ENCODE measurements at regions not wholly inside any gene's neighbourhood (a gene's known extent, or its start where the extent isn't known, plus 50 kb on each side); places are given as distances from the start of the nearest gene placed in this dataset.

DNA sequence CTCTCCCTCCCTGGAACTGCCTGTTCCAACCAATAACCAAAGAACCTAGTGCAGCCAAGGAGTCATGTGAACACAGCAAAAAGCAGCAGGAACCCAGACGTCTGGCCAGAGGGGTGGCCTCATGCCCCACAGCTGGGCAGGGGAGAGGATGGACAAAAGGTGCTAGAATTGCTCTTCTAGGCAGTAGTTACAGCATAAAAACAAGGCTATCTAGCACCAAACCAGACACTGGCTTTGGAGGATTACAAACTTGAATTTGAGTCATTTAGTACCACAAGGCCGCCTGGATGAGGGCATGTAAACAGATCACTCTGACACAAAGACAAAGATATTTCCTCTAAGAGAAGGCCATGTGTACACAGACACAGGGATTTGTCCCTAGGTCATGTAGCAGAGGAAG, 423.3 kb upstream of the MAF start:
- no peak for TF ChIP-seq RARB (CRISPR knock-in tag; IDR thresholded peaks at IDR 0.05)
- no peak for TF ChIP-seq CSDC2 (CRISPR knock-in tag; IDR thresholded peaks at IDR 0.05)
- TF ChIP-seq TCF4 (CRISPR knock-in tag; IDR thresholded peaks at IDR 0.05; ENCODE audit: borderline replicate concordance) = no peak
- TF ChIP-seq ESRRG (CRISPR knock-in tag; IDR thresholded peaks at IDR 0.05) = no peak
- TF ChIP-seq ARNTL (CRISPR knock-in tag; IDR thresholded peaks at IDR 0.05; ENCODE audit: borderline replicate concordance, low read depth) = no peak
- TF ChIP-seq ZFP30 (CRISPR knock-in tag; IDR thresholded peaks at IDR 0.05) = no peak
- TF ChIP-seq ISL1 (CRISPR knock-in tag; IDR thresholded peaks at IDR 0.05) = no peak
- no peak for TF ChIP-seq GLIS3 (CRISPR knock-in tag; IDR thresholded peaks at IDR 0.05)
- TF ChIP-seq ZNF70 (CRISPR knock-in tag; IDR thresholded peaks at IDR 0.05) = no peak
- TF ChIP-seq, protein P1, sequence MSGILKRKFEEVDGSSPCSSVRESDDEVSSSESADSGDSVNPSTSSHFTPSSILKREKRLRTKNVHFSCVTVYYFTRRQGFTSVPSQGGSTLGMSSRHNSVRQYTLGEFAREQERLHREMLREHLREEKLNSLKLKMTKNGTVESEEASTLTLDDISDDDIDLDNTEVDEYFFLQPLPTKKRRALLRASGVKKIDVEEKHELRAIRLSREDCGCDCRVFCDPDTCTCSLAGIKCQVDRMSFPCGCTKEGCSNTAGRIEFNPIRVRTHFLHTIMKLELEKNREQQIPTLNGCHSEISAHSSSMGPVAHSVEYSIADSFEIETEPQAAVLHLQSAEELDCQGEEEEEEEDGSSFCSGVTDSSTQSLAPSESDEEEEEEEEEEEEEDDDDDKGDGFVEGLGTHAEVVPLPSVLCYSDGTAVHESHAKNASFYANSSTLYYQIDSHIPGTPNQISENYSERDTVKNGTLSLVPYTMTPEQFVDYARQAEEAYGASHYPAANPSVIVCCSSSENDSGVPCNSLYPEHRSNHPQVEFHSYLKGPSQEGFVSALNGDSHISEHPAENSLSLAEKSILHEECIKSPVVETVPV (CRISPR knock-in tag; IDR thresholded peaks at IDR 0.05) = no peak
- TF ChIP-seq PPARA (CRISPR knock-in tag; IDR thresholded peaks at IDR 0.05; ENCODE audit: borderline replicate concordance) = no peak
- ATAC-seq = no peak

DNA sequence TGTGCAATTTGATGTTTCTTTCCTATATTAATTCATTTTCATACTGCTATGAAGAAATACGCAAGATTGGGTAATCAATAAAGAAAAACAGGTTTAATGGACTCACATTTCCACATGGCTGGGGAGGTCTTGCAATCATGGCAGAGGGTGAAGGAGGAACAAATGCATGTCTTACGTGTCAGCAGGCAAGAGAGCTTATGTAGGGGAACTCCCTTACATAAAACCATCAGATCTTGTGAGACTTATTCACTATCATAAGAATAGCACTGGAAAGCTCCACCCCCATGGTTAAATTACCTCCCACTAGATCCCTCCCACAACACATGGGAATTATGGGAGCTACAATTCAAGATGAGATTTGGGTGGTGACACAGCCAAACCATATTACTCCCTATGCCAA, 418.9 kb upstream of the MAF start:
- ATAC-seq = no peak
- TF ChIP-seq, protein P1 (CRISPR knock-in tag; IDR thresholded peaks at IDR 0.05) = no peak

DNA sequence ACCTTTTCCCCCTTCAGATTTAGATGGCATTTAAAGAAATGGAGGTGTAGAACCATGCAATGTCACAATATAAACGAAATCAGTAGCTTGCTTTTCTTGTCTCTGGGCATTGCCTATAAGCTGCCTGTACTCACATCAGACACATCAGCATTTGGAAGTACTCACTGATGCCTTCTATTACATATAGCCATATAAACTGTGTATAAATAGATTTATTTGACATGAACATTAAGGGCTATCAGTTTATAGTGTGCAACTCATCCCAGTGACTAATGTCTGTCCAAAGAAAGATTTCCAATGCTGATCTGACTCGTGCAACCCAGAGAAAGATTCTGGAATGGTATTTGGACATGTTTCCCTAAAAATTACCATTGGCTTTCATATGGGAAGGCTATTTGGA, 417.9 kb upstream of the MAF start:
- TF ChIP-seq, protein P1 (CRISPR knock-in tag; IDR thresholded peaks at IDR 0.05) = no peak
- TF ChIP-seq GLIS3 (CRISPR knock-in tag; IDR thresholded peaks at IDR 0.05) = no peak
- TF ChIP-seq, protein P2, sequence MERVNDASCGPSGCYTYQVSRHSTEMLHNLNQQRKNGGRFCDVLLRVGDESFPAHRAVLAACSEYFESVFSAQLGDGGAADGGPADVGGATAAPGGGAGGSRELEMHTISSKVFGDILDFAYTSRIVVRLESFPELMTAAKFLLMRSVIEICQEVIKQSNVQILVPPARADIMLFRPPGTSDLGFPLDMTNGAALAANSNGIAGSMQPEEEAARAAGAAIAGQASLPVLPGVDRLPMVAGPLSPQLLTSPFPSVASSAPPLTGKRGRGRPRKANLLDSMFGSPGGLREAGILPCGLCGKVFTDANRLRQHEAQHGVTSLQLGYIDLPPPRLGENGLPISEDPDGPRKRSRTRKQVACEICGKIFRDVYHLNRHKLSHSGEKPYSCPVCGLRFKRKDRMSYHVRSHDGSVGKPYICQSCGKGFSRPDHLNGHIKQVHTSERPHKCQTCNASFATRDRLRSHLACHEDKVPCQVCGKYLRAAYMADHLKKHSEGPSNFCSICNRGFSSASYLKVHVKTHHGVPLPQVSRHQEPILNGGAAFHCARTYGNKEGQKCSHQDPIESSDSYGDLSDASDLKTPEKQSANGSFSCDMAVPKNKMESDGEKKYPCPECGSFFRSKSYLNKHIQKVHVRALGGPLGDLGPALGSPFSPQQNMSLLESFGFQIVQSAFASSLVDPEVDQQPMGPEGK (CRISPR knock-in tag; IDR thresholded peaks at IDR 0.05; ENCODE audit: borderline replicate concordance) = no peak
- TF ChIP-seq ESRRG (CRISPR knock-in tag; IDR thresholded peaks at IDR 0.05) = no peak
- TF ChIP-seq, protein P3, sequence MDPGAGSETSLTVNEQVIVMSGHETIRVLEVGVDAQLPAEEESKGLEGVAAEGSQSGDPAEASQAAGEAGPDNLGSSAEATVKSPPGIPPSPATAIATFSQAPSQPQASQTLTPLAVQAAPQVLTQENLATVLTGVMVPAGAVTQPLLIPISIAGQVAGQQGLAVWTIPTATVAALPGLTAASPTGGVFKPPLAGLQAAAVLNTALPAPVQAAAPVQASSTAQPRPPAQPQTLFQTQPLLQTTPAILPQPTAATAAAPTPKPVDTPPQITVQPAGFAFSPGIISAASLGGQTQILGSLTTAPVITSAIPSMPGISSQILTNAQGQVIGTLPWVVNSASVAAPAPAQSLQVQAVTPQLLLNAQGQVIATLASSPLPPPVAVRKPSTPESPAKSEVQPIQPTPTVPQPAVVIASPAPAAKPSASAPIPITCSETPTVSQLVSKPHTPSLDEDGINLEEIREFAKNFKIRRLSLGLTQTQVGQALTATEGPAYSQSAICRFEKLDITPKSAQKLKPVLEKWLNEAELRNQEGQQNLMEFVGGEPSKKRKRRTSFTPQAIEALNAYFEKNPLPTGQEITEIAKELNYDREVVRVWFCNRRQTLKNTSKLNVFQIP (CRISPR knock-in tag; IDR thresholded peaks at IDR 0.05; ENCODE audit: borderline replicate concordance, low read depth) = no peak
- TF ChIP-seq, protein P4, sequence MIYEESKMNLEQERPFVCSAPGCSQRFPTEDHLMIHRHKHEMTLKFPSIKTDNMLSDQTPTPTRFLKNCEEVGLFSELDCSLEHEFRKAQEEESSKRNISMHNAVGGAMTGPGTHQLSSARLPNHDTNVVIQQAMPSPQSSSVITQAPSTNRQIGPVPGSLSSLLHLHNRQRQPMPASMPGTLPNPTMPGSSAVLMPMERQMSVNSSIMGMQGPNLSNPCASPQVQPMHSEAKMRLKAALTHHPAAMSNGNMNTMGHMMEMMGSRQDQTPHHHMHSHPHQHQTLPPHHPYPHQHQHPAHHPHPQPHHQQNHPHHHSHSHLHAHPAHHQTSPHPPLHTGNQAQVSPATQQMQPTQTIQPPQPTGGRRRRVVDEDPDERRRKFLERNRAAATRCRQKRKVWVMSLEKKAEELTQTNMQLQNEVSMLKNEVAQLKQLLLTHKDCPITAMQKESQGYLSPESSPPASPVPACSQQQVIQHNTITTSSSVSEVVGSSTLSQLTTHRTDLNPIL (CRISPR knock-in tag; IDR thresholded peaks at IDR 0.05; ENCODE audit: low read depth) = no peak
- TF ChIP-seq, protein P5, sequence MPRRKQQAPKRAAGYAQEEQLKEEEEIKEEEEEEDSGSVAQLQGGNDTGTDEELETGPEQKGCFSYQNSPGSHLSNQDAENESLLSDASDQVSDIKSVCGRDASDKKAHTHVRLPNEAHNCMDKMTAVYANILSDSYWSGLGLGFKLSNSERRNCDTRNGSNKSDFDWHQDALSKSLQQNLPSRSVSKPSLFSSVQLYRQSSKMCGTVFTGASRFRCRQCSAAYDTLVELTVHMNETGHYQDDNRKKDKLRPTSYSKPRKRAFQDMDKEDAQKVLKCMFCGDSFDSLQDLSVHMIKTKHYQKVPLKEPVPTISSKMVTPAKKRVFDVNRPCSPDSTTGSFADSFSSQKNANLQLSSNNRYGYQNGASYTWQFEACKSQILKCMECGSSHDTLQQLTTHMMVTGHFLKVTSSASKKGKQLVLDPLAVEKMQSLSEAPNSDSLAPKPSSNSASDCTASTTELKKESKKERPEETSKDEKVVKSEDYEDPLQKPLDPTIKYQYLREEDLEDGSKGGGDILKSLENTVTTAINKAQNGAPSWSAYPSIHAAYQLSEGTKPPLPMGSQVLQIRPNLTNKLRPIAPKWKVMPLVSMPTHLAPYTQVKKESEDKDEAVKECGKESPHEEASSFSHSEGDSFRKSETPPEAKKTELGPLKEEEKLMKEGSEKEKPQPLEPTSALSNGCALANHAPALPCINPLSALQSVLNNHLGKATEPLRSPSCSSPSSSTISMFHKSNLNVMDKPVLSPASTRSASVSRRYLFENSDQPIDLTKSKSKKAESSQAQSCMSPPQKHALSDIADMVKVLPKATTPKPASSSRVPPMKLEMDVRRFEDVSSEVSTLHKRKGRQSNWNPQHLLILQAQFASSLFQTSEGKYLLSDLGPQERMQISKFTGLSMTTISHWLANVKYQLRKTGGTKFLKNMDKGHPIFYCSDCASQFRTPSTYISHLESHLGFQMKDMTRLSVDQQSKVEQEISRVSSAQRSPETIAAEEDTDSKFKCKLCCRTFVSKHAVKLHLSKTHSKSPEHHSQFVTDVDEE (CRISPR knock-in tag; IDR thresholded peaks at IDR 0.05) = no peak
- no peak for TF ChIP-seq OSR1 (CRISPR knock-in tag; IDR thresholded peaks at IDR 0.05)
- no peak for TF ChIP-seq ARNTL (CRISPR knock-in tag; IDR thresholded peaks at IDR 0.05; ENCODE audit: borderline replicate concordance, low read depth)
- no peak for TF ChIP-seq ZC3H10 (CRISPR knock-in tag; IDR thresholded peaks at IDR 0.05)
- no peak for TF ChIP-seq CSDC2 (CRISPR knock-in tag; IDR thresholded peaks at IDR 0.05)
- TF ChIP-seq TCF4 (CRISPR knock-in tag; IDR thresholded peaks at IDR 0.05; ENCODE audit: borderline replicate concordance) = no peak
- TF ChIP-seq TOX (CRISPR knock-in tag; IDR thresholded peaks at IDR 0.05; ENCODE audit: borderline replicate concordance) = no peak
- TF ChIP-seq ZNF565 (CRISPR knock-in tag; conservative IDR thresholded peaks at IDR 0.05; ENCODE audit: low read depth) = no peak
- no peak for TF ChIP-seq ISL1 (CRISPR knock-in tag; IDR thresholded peaks at IDR 0.05)
- TF ChIP-seq ZNF70 (CRISPR knock-in tag; IDR thresholded peaks at IDR 0.05) = no peak
- no peak for TF ChIP-seq SNAI2 (CRISPR knock-in tag; IDR thresholded peaks at IDR 0.05)
- no peak for TF ChIP-seq PPARA (CRISPR knock-in tag; IDR thresholded peaks at IDR 0.05; ENCODE audit: borderline replicate concordance)
- no peak for TF ChIP-seq ZFP30 (CRISPR knock-in tag; IDR thresholded peaks at IDR 0.05)
- no peak for ATAC-seq
